HG03571 (cell line): ENCODE measurements at regions not wholly inside any gene's neighbourhood (a gene's known extent, or its start where the extent isn't known, plus 50 kb on each side); places are given as distances from the start of the nearest gene placed in this dataset.

ENCODE experiments used
- ATAC-seq: cut with Tn5 transposase; IDR thresholded peaks from one replicate; pipeline ENCODE4 v1.9.1; 2021; ENCODE audit not compliant: unreplicated experiment

- no peak for ATAC-seq
Measured at GRCh38 chr13:40103864-40104263, 448.4 kb downstream of the COG6 start.

GRCh38 chr13:40105231-40105630, 449.8 kb downstream of the COG6 start:
- no peak for ATAC-seq

- no peak for ATAC-seq
Measured at GRCh38 chr13:40109351-40109844, 453.9 kb downstream of the COG6 start.

GRCh38 chr13:40113643-40114304, 458.3 kb downstream of the COG6 start:
- no peak for ATAC-seq

GRCh38 chr13:40114305-40114896, 458.9 kb downstream of the COG6 start:
- no peak for ATAC-seq

- ATAC-seq = no peak
Measured at GRCh38 chr13:40115426-40115825, 460.0 kb downstream of the COG6 start.

GRCh38 chr13:40116008-40116407, 460.5 kb downstream of the COG6 start:
- ATAC-seq = peak; percentile 78

GRCh38 chr13:40118337-40118736, 462.9 kb downstream of the COG6 start:
- no peak for ATAC-seq

- no peak for ATAC-seq
Measured at GRCh38 chr13:40119852-40120251, 464.4 kb downstream of the COG6 start.

- ATAC-seq = no peak
Measured at GRCh38 chr13:40120288-40120687, 464.8 kb downstream of the COG6 start.

GRCh38 chr13:40120781-40121180, 465.3 kb downstream of the COG6 start:
- ATAC-seq = no peak

- ATAC-seq = no peak
Measured at GRCh38 chr13:40121722-40122121, 466.3 kb downstream of the COG6 start.

- no peak for ATAC-seq
Measured at GRCh38 chr13:40123962-40124632, 468.6 kb downstream of the COG6 start.

- ATAC-seq = no peak
Measured at GRCh38 chr13:40124633-40125015, 469.2 kb downstream of the COG6 start.

GRCh38 chr13:40125336-40125735, 469.9 kb downstream of the COG6 start:
- no peak for ATAC-seq

- no peak for ATAC-seq
Measured at GRCh38 chr13:40126306-40127085, 471.0 kb downstream of the COG6 start.

GRCh38 chr13:40127476-40127875, 472.0 kb downstream of the COG6 start:
- ATAC-seq = no peak

- ATAC-seq = no peak
Measured at GRCh38 chr13:40127925-40128324, 472.5 kb downstream of the COG6 start.

GRCh38 chr13:40129467-40129866, 474.0 kb downstream of the COG6 start:
- ATAC-seq = no peak

GRCh38 chr13:40130871-40131636, 475.6 kb downstream of the COG6 start:
- no peak for ATAC-seq

- no peak for ATAC-seq
Measured at GRCh38 chr13:40132249-40132648, 476.8 kb downstream of the COG6 start.
